GM12864 (cell line): ENCODE measurements at regions not wholly inside any gene's neighbourhood (a gene's known extent, or its start where the extent isn't known, plus 50 kb on each side); places are given as distances from the start of the nearest gene placed in this dataset.

Source experiments
- DNase-seq: peaks from one replicate; pipeline ENCODE4 v3.0.0-alpha.2; 2011; ENCODE audit warnings: low read depth
- H3K4me3 ChIP-seq: 2 replicates; pipeline ENCODE4 v1.5.1; 2011; ENCODE audit warnings: mild to moderate bottlenecking, low read depth, low read length, control low read depth
- CTCF ChIP-seq: IDR thresholded peaks from 2 replicates; pipeline ENCODE4 v1.5.1; 2011; ENCODE audit warnings: low read depth, mild to moderate bottlenecking, moderate library complexity, low read length, control low read depth, inconsistent platforms; ENCODE audit errors: missing control alignments

GRCh38 chr16:87178977-87179376, 138.2 kb downstream of the C16orf95 start:
- no peak for TF ChIP-seq CTCF
- DNase-seq, result no peak
- no peak overlapping the region for H3K4me3 ChIP-seq

- no peak for TF ChIP-seq CTCF
- no peak overlapping the region for H3K4me3 ChIP-seq
- DNase-seq, result no peak
Observed at GRCh38 chr16:87180069-87180468, 137.1 kb downstream of the C16orf95 start.

GRCh38 chr16:87182759-87183158, 134.4 kb downstream of the C16orf95 start:
- TF ChIP-seq CTCF, result no peak
- no peak for DNase-seq
- no peak overlapping the region for H3K4me3 ChIP-seq

- TF ChIP-seq CTCF, result no peak
- DNase-seq, result no peak
- no peak overlapping the region for H3K4me3 ChIP-seq
Observed at GRCh38 chr16:87183647-87184046, 133.5 kb downstream of the C16orf95 start.

- no peak overlapping the region for H3K4me3 ChIP-seq
- no peak for TF ChIP-seq CTCF
- DNase-seq, result no peak
Observed at GRCh38 chr16:87185308-87185707, 131.9 kb downstream of the C16orf95 start.

GRCh38 chr16:87185983-87186382, 131.2 kb downstream of the C16orf95 start:
- no peak for DNase-seq
- no peak for TF ChIP-seq CTCF
- H3K4me3 ChIP-seq, result no peak overlapping the region

GRCh38 chr16:87186446-87186845, 130.7 kb downstream of the C16orf95 start:
- H3K4me3 ChIP-seq, result no peak overlapping the region
- TF ChIP-seq CTCF, result no peak
- no peak for DNase-seq
